ENCODE measurements at regions not wholly inside any gene's neighbourhood (a gene's known extent, or its start where the extent isn't known, plus 50 kb on each side); places are given as distances from the start of the nearest gene placed in this dataset.

- peak; percentile 47 to 51 for DNase-seq
- intact Hi-C loops (cut with DNase I) = no loop called here
- TF ChIP-seq CTCF (IDR thresholded peaks at IDR 0.05) = no peak
- no peaks in the 10 kb centered on the region for H3K36me3 ChIP-seq
- WGBS, 2 donors = 37 to 40% methylated on average over 6 of the region's 6 CpGs
- peak overlapping the region; percentile 79 to 87 (median 80) for H3K27ac ChIP-seq
- H3K4me3 ChIP-seq (replicated peaks in 1 of 3) = no peak overlapping the region
- H3K27me3 ChIP-seq = no peaks in the 10 kb centered on the region
- H3K4me1 ChIP-seq = peaks cover 26 to 46% of the 10 kb centered on the region in 2 donors
- H3K9me3 ChIP-seq = no peaks in the 10 kb centered on the region
Observed at GRCh38 chr11:32311346-32312065, 123.8 kb downstream of the WT1 start.

GRCh38 chr11:32312206-32312817 lies 123.0 kb downstream of the WT1 start:
- no peak for DNase-seq
- Histone ChIP-seq H3K36me3 (no peaks in the 10 kb centered on the region), H3K4me3 (replicated peaks in 1 of 3) (no peak overlapping the region), H3K4me1 (peaks cover 26 to 46% of the 10 kb centered on the region in 2 donors), H3K9me3 (no peaks in the 10 kb centered on the region), H3K27me3 (no peaks in the 10 kb centered on the region), H3K27ac (peak overlapping the region; percentile 79 to 87 (median 80))
- no peak for TF ChIP-seq CTCF (IDR thresholded peaks at IDR 0.05)
- no peak for TF ChIP-seq POLR2A (IDR thresholded peaks at IDR 0.05)
- intact Hi-C loops (cut with DNase I) = no loop called here
- 74 to 80% methylated on average over 6 of the region's 6 CpGs for WGBS, 2 donors

GRCh38 chr11:32312865-32313403 lies 122.4 kb downstream of the WT1 start:
- intact Hi-C loops (cut with DNase I) = no loop called here
- DNase-seq = peak; percentile 12 to 13
- WGBS, 2 donors = 56 to 59% methylated on average over 12 of the region's 12 CpGs
- no peak overlapping the region for H3K27ac ChIP-seq
- no peaks in the 10 kb centered on the region for H3K36me3 ChIP-seq
- no peaks in the 10 kb centered on the region for H3K27me3 ChIP-seq
- H3K9me3 ChIP-seq = no peaks in the 10 kb centered on the region
- H3K4me3 ChIP-seq (replicated peaks in 1 of 3) = no peak overlapping the region
- H3K4me1 ChIP-seq = peaks cover 26 to 45% of the 10 kb centered on the region in 2 donors
- TF ChIP-seq POLR2A (IDR thresholded peaks at IDR 0.05) (no peak), CTCF (IDR thresholded peaks at IDR 0.05) (peak in 5 of 6 experiments; percentile 17 to 50 (median 43))

GRCh38 chr11:32313477-32313876 lies 121.9 kb downstream of the WT1 start:
- no peaks in the 10 kb centered on the region for H3K27me3 ChIP-seq
- intact Hi-C loops (cut with DNase I) = no loop called here
- TF ChIP-seq POLR2A (IDR thresholded peaks at IDR 0.05) (no peak), CTCF (IDR thresholded peaks at IDR 0.05) (no peak)
- peaks cover 26 to 40% of the 10 kb centered on the region in 2 donors for H3K4me1 ChIP-seq
- H3K27ac ChIP-seq = no peak overlapping the region
- H3K9me3 ChIP-seq = no peaks in the 10 kb centered on the region
- no peaks in the 10 kb centered on the region for H3K36me3 ChIP-seq
- H3K4me3 ChIP-seq (replicated peaks in 1 of 3) = no peak overlapping the region
- WGBS, 2 donors = 90 to 93% methylated on average over 5 to 6 of the region's 6 CpGs
- DNase-seq = no peak

GRCh38 chr11:32315121-32315520 lies 120.2 kb downstream of the WT1 start:
- no peak for DNase-seq
- H3K4me3 ChIP-seq (replicated peaks in 1 of 3) = no peak overlapping the region
- intact Hi-C loops (cut with DNase I) = no loop called here
- WGBS, 2 donors = 88 to 97% methylated on average over 4 of the region's 4 CpGs
- peaks cover 16 to 27% of the 10 kb centered on the region in 2 donors for H3K4me1 ChIP-seq
- no peak overlapping the region for H3K27ac ChIP-seq
- TF ChIP-seq POLR2A (IDR thresholded peaks at IDR 0.05) = no peak
- TF ChIP-seq CTCF (IDR thresholded peaks at IDR 0.05) = no peak
- no peaks in the 10 kb centered on the region for H3K36me3 ChIP-seq
- no peaks in the 10 kb centered on the region for H3K9me3 ChIP-seq
- H3K27me3 ChIP-seq = no peaks in the 10 kb centered on the region

All from thyroid gland (tissue), 4 donors.